HG03558 (cell line): ENCODE measurements at regions not wholly inside any gene's neighbourhood (a gene's known extent, or its start where the extent isn't known, plus 50 kb on each side); places are given as distances from the start of the nearest gene placed in this dataset.
A peak's percentile ranks its signal among the peaks of the same experiment; 100 is the strongest.
"Not testable (repeated sequence)": the region's sequence is repeated elsewhere in the genome, so short reads cannot be mapped to it uniquely, and the experiment has no call there.

Source experiments
- ATAC-seq: cut with Tn5 transposase; IDR thresholded peaks from one replicate; pipeline ENCODE4 v1.9.1; 2021; ENCODE audit warnings: moderate number of reproducible peaks; ENCODE audit not compliant: unreplicated experiment; ENCODE audit errors: extremely low read depth

DNA sequence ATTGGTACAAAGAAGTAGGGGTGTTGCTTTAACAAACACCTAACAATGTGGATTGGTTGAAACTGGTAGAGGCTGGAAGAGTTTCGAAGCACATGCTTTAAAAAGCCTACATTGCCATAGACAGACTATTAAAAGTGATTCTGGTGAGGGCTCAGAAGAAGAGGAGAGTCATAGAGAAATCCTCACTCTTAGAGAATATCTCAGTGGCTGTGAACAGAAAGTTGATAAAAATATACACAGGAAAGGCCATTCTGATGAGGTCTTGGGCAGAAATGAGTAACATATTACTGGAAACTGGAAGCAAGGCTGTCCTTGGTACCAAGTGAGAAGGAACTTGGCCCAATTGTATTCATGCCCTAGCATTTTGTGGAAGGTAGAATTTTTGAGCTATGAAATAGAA, 173.7 kb upstream of the CRBN start:
- peak; percentile 51 for ATAC-seq

DNA sequence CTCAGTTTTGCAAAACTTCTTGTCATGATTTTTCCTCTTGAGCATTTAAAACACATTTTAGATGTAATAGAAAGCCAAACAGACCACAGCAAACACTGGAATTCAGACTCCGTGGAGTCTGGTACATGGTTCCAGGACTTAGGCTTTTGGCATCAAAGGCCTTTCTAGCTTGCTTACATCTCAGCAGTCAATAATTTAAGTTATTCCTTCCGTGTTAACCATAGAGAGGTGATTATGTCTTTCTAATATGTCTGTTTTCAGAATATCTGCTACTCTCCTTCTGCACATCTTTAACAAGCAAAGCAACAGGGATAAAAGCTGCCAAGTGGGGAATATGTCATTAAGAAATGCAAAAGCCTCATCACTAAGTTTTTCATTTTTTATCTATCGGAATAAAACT, 171.7 kb upstream of the CRBN start:
- ATAC-seq: no peak

- not testable (repeated sequence) for ATAC-seq
These were observed 167.6 kb upstream of the CRBN start for GRCh38 chr3:3347056-3347455.

- no peak for ATAC-seq
These were observed 167.1 kb upstream of the CRBN start for GRCh38 chr3:3346556-3346955.

DNA sequence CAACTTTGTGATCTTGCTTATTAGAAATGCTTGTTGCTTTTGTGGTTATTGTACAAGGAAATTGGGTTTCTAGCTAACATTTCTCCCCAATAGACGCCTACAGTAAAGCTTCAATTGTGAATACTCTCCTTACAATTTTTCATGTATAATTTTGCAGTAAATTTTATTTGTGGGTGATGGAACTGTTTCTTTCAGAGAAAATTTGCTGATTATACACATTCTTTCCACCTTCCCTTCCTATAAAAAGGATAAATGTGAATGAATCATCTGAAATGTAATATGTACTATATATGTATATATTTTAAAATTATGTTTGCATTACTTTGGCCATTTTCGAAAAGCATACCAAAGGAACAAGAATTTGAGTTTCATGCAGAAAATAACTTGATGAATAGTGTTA, 162.7 kb upstream of the CRBN start:
- ATAC-seq: no peak

DNA sequence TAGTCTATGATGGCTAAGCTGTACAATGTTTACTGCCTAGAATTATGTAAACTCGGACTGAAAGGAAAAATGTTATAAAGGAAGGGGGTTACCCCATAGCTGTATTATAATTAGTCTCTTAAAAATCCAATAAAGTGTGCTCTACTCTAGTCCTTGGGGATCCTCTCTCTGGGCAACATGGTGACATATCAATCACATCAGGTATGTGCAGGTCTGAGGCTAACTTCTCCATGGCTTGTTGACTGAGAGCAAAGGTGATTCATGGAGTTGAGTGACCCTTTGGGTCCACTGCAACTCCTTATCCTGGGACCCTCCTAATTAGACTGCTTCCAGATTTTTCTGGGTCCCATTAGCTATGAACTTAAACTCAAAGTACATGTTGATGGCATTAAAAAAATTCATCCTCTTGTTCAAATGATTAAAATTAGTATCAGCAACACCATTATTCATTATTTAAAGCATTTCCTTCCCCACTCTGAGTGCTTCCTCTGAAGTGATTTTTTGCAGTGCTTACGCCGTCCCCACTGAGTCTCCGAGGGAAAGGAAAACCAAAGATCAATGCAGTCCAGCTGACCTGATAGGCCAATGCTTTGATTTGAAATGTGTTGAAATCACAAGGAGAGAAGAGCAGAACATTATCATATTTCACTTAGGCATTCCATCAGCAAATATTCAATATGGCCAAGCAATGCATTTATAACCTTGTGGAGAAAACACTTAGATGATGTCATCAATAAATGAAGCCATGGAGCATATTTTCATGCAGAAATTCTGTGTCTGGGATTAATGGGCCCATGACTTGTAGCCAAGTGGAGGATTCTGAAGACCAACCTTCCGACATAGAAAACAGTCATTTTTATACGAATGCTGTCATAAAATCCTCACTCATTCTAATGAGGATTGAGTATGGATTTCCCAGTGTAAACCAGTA, 161.7 kb upstream of the CRBN start:
- no peak for ATAC-seq

DNA sequence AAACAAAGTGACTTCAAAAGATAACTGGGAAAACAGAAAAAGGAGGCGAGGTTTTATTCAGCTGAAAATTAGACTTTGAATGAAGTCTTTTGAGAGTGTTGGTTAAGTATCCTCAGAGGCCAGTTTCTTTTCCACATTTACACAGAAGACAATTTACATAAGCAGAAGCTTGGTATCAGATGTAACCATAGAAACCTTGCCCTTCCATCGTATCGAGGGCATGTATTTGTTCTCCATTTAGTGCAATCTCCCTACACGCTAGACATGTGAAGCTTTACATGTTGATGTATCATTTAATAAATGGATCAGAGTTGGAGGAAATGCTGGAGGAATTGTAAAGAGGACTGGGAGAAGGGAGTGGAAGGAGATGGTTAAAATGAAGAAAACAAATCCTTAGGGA, 161.0 kb upstream of the CRBN start:
- no peak for ATAC-seq

GRCh38 chr3:3335903-3336302, 156.4 kb upstream of the CRBN start:
- no peak for ATAC-seq

DNA sequence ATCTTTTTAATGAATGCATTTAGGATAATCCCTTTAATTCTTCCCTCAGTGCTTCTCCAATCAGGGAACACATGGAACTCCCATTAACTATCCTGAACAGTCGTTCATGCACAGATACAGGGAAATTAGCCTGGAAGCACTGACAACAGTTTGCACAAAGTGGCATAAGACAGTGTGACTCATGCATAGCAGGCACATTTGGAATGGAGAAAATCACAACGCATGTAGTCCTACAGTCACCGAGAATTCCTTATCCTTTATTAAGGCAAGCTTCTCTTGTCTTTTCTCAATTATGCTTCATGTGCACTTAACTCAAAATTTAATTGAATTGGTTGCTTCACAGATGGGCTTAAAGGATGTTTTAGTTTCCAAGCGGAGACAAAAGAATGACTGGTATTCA, 155.0 kb upstream of the CRBN start:
- no peak for ATAC-seq

GRCh38 chr3:3333571-3333970, 154.1 kb upstream of the CRBN start:
- no peak for ATAC-seq

GRCh38 chr3:3316521-3316920, 137.0 kb upstream of the CRBN start:
- no peak for ATAC-seq

- ATAC-seq: no peak
These were observed 136.4 kb upstream of the CRBN start for GRCh38 chr3:3315846-3316245.

DNA sequence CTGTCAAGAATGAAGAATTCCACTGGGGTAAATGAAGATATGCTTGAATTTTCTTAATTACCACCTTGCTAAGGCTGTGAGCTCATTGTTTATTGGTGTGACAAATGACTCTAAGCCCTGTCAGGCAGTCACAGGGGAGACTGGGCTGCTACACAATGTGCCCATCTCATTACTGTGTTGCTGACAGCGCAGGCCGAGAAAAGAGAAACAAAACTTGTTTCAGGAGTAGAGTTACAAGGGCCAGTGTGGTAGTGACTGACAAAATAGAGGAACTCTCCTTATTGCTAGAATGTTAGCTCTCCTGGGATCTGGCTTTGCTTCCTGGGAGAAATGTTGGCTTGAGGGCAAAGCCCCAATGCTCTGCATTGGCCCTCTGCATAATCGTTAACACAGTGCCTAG, 130.4 kb upstream of the CRBN start:
- ATAC-seq: no peak

DNA sequence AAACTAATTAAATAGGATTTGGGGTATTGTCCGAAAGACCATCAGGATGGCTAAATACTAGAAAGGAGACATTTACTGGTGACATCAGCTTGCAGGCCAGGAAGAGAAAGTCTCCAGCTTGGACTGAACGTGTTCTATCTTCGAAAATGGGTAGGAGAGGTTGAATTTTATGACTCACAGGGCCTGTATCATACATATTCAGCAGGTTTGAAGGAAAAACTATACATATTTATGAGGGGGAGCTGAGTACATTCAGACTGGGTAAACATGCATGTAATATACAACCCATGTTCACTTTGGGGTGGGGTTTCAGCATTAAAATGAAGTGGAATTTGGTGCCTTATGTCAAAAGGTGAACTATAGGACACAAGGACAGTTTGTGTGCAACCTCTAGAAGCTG, 129.3 kb upstream of the CRBN start:
- ATAC-seq: no peak

DNA sequence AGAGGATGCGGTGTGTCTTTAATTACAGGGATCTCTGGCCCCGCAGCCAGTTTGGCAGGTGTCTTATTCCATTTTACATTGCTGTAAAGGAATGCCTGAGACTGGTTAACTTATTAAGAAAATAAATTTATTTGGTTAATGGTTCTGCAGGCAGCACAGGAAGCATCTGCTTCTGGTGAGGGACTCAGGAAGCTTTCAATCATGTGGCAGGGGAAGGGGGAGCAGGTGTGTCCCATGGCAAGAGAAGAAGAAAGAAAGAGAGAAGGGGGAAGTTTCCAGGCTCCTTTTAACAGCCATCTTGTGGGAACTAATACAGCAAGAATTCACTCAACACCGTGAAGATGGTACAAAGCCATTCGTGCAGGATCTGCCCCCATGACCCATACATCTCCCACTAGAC, 128.0 kb upstream of the CRBN start:
- no peak for ATAC-seq

- no peak for ATAC-seq
These were observed 126.3 kb upstream of the CRBN start for GRCh38 chr3:3305841-3306240.

DNA sequence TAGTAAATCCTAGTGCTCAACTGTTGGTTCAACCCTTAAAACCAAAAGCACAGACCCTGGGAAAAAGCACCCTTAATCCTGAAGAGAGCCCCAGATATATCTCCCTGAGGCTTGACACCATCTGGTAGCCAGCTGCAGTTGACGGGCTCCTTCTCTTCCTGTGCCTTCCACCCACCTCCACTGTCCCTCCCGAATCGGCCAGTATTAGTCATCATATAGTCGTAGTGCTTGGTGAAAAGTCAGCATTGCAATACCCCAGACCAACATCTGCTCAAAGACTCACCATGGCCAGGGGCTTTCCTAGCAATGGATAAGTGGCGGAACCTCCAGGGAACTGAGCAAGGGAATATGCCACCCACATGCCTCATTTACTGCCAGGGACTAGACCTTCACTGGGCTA, 125.6 kb upstream of the CRBN start:
- no peak for ATAC-seq

- no peak for ATAC-seq
These were observed 124.1 kb upstream of the CRBN start for GRCh38 chr3:3303636-3304035.

GRCh38 chr3:3302964-3303363, 123.5 kb upstream of the CRBN start:
- no peak for ATAC-seq

DNA sequence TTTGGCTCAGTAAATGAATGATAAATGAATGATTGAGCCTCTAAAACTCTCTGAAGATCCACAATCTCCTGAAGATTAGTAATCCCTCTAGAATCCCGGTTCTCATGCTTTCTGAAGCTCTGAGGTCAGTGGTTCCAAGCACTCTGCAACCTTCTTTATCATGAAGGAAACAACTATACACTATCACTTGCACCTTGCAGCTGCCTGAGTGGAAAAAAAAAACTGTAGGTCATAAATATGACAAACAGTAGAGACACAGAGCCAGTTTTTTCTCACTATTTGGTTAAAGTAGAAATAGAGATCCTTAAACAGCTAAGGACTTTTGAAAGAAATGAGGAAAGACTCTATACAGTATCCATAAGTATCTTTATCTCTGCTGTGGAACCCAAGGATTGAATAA, 122.0 kb upstream of the CRBN start:
- no peak for ATAC-seq

DNA sequence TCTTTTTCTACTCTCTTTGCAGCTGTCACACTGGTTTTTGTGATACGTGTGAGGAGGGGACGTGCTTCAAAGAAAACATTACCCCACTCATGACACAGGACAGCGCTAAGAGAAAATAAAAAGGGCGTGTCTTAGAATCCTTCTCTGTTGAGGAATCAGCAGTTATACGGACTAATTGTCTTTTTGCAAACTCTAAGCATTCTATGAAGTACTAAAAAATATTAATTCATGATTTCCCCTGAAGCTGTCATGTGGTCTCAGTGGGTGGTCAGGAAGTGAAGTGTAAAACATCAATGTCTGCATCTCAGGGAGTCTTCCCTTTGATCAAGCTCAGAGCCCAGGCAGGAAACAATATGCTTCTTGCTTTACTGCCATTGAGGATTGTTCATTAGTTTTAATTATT, 117.5 kb upstream of the CRBN start:
- no peak for ATAC-seq

- ATAC-seq: no peak
These were observed 116.1 kb upstream of the CRBN start for GRCh38 chr3:3295586-3295985.
